Posterior cingulate gyrus (tissue), 11 donors: ENCODE measurements at regions not wholly inside any gene's neighbourhood (a gene's known extent, or its start where the extent isn't known, plus 50 kb on each side); places are given as distances from the start of the nearest gene placed in this dataset.

Source experiments
- DNase-seq, 10 donors: peaks; one replicate each; pipeline versions ENCODE4 v3.0.0 to v3.0.0-alpha.2; 2020 to 2021; ENCODE audit warnings: mixed read lengths in 3 of 10
- intact Hi-C: fragments of 100-400 bp; cut with DNase I; formaldehyde crosslinking; loops from one replicate; pipeline ENCODE4 v1.15.1; 2023

GRCh38 chr15:53307952-53308624 is 451.4 kb downstream of the WDR72 start:
- DNase-seq: no peak
- intact Hi-C loops: no loop called here

DNA sequence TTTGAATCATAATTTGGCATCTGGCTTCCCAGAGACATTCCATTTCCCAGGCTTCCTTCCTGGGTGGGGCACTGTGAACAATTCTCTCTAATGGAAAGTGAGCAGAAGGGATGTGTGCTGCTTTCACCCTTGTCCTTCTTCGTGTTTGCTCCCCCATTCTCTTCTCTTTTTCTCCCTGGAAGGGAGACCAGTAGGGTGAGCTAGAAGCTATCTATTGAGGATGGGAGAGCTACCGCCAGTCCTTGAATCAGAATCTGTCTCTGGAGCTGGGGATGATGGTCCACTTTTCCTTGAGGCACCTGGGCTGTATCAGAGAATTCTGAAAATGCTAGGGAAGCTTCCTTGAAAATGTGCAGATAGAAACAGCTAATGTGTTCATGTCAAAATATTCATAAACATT is 453.9 kb downstream of the WDR72 start:
- no peak for DNase-seq
- intact Hi-C loops: no loop called here

- DNase-seq: no peak
- intact Hi-C loops: no loop called here
These were observed 454.4 kb downstream of the WDR72 start for GRCh38 chr15:53305101-53305500.

- no peak for DNase-seq
- intact Hi-C loops: no loop called here
These were observed 461.6 kb downstream of the WDR72 start for GRCh38 chr15:53297828-53298227.

DNA sequence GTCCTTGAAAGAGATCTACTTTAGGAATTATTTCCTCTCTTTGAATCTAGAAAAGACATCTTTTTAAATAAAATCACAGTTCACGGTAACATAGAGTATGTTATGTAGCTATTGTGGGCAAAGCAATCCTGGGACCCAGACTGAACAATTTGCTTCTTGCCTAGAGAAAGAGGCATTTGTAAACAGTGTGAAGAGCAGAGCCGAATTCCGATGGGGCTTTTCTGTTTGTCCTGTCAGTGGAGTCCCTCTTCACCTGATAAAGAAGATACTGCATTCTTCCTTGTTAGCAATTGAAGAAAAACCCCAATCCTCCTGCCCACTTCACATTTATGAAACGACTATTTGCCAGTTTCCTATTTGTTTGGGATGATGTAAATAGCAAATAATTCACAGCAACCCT is 462.9 kb downstream of the WDR72 start:
- intact Hi-C loops: no loop called here
- DNase-seq: no peak

- intact Hi-C loops: no loop called here
- no peak for DNase-seq
These were observed 463.9 kb downstream of the WDR72 start for GRCh38 chr15:53295574-53295973.

DNA sequence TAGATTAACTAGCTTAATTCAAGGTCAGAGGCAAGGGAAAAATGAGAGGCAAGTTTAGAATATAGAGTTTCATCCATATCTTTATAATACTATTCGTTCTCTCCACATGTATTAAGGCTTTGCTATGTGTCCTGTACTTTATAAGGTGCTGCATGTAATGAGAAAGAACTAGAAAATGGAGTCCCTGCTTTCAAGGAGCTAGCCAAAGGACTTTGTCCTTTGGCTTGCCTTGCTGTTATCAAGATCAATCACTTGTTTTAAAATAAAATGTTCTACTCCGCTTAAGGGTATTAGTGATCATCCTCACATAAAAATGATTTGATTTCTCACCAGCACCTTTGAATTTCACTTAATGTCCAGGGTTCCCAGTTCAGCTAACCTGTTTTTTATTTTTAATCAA is 470.9 kb downstream of the WDR72 start:
- intact Hi-C loops: no loop called here
- no peak for DNase-seq

DNA sequence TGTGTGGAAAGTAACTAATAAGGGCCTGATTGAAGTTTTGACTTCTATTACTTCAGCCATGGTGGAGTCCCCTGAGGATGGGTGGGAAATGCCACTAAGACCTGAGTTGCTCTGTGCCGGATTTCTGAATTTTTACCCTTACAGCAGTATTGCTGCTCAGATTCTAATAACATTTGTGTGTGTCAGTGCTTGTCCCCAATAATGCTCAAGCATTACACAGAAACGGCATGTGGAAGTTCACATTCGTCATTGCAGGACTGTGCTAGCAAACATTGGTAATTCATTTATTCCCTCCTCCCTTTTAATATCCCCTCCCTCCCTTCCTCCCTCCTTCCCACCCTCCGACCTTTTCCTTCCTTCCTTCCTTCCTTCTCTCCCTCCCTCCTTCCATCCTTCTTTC is 484.5 kb upstream of the ONECUT1 start:
- intact Hi-C loops: no loop called here
- no peak for DNase-seq

DNA sequence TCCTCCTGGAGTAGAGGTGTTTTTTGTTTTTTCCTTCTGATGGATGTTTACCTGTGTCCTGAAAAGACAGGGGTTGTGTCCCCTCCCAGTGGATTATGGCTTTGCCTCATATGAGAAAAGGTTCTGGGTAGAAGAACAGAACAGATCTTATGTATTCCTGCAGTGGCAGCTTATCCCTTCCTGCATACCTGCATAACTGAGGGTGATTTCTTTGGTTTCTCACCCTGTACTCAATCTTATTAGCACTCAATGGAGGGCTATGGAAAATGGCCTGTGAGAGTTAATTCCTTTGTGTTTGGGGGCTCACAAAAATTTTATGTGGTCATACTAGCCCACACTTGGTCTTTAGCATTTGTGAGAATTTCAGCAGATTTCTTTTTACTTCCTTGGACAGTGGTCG is 482.0 kb upstream of the ONECUT1 start:
- intact Hi-C loops: no loop called here

DNA sequence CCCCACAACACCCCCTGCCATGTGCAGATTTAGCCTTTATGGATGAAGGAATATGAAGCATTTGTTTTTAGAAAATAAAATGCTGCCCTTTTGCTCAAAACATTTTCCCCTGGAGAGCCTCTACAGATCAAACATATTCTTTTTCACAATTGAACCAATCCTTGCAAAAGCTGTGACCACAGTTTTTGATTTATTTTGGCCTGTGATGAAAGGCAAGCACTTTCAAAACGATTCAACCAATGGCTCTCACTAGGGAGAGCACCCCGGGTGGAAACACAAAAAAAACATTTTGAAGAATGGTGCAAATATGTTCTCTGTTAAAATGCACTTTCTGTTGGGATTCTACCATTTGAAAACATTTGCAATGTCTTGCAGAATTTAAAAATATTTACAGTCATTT is 476.0 kb upstream of the ONECUT1 start:
- no peak for DNase-seq
- intact Hi-C loops: no loop called here

More for the DNA sequence above, 482.0 kb upstream of the ONECUT1 start:
- DNase-seq: no peak

DNA sequence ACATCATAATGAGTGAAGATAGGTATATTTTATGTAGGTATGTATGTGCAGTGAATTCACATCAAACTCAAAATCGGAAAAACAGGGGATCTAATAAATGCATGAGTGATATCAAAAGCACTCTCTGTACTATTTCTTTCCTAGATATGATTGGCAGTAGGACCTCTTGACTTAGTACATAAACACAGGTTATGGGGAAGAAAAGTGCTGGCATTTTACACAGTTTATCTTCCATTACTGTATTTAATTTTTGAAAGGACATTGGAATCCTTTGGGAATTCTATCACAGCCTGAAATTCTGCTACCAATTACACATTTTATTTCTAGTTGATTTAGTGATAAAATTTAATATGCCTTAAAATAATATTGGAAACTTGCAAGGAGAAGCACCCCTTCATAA is 470.5 kb upstream of the ONECUT1 start:
- intact Hi-C loops: no loop called here
- DNase-seq: no peak

- DNase-seq: no peak
- intact Hi-C loops: no loop called here
These were observed 466.3 kb upstream of the ONECUT1 start for GRCh38 chr15:53256457-53256856.

DNA sequence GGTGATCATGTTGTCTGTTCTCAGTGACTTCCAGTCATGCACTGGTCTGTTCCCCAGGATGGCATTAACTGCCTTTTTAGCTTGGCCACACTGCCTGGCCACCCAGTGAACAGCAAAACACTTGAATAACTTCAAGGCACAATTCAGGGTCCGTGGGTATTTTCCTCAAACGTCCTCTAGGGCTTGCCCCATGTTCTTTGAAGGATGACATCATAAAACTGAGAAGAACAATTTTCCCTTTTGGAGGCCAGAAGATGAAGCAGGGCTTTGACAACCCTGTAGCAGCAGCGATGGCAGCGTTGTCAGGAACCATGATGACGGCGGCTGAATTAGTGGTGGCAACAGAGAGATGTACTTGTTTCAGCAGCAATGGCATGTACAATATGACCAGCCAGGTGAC is 465.9 kb upstream of the ONECUT1 start:
- no peak for DNase-seq
- intact Hi-C loops: no loop called here

DNA sequence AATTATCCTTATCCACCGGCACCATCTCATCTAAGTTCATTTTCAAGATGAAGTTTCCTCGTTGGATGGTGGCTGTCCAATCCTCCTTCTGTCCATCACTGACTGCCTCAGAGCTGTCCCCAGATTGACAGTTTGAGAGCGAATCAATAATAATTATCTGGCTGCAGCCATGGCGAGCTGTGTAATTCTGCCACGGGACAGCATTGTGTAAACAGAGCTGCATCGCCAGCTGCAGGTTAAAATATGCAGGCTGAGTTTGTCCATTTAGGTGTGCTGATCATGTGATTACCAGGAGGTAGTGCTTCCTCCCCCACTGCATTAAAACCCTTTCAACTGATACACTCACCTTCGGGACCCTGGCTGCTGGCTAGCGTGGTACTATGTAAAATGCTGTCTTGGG is 461.9 kb upstream of the ONECUT1 start:
- no peak for DNase-seq
- intact Hi-C loops: no loop called here

DNA sequence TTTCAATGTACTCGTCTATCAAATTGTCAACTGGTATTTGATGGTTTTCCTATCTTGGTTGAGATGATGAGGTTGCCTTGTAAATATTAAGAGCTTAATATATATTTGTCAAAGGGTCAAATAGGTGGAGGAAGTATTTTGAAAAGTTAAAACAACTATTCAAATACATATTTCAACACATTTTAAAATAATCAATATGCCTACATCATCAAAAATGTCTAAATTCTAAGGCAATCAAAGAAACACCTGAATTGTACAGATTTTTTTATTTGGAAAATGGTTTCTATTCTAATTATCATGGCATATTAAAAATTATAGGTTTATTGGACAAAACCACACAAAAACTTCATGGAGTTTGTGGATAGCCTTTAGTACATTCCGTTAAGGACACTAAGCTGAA is 461.4 kb upstream of the ONECUT1 start:
- intact Hi-C loops: no loop called here
- DNase-seq: no peak

- intact Hi-C loops: no loop called here
- no peak for DNase-seq
These were observed 457.0 kb upstream of the ONECUT1 start for GRCh38 chr15:53247041-53247708.

DNA sequence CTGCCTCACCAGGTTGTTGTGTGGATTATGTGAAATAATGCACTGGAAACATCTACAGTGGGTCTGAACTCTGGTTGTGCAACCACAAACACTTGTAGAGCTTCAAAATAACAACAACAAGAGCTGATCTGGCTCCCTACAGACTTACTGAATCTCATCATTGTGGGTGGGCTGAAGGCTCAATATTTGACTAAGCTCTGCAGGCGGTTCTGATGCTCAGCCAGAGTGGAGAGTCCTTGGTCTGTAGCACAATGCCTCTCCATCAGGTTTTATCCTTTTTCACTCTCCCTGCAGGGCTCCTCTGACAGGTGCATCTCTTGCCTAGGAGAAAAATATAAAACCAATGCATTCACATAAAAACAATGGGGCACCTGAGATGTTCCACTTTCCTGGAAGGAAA is 456.3 kb upstream of the ONECUT1 start:
- no peak for DNase-seq
- intact Hi-C loops: no loop called here

DNA sequence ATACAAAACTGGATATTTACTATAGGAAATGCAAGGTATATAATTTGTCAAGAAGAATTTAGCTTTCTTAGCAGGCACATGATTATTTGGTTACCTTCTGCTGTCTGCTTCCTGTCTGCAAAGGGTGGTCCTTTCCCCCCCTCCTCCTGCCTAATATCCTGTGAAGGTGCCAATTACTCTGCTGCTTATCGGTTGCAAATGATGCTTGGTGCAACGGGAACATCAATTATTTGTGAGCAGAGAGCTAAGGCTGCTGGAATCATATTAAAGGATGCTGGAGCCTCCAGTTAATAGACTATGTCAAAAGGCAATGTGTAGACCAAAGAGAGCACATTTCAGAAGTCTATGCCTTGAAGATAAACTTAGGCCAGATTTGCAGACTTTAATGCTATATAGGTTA is 443.7 kb upstream of the ONECUT1 start:
- DNase-seq: no peak
- intact Hi-C loops: no loop called here

GRCh38 chr15:53230473-53230872 is 440.3 kb upstream of the ONECUT1 start:
- intact Hi-C loops: no loop called here
- DNase-seq: no peak

DNA sequence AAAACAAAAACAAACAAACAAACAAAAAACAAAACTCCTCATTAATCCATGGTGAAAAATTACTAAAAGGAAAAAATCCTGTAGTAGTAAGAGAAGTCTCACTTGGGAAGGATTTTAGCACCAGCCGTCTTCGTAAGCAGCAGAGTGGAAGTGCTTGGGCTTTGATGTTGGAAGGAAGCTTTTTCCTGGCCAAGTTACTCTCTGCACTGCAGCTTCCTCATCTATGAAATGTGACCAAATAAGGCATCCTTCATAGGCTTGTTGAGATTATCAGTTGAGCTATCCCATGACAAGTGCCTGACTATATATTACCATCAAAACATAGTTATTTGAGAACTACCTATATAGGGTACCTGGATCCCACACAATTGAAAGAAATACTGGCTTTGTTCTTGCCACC is 436.4 kb upstream of the ONECUT1 start:
- intact Hi-C loops: no loop called here
- no peak for DNase-seq

DNA sequence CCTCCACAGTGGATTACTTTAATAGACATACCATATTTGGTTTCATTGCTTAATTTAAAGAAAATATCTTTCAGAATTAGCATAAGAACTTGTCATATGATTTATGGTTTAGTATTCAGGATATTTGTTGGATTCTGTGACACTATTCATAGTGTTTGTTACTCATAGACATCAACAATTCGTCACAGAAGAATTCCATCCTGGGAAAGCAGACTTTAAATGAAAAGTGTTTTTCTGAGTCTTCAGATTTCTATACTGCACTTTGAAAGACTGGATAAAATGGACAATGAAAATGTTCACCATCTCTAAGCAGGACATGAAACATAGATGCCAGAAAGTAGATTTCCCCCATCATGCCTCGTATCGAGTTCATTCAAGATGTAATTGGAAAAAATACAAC is 435.6 kb upstream of the ONECUT1 start:
- DNase-seq: no peak
- intact Hi-C loops: no loop called here

DNA sequence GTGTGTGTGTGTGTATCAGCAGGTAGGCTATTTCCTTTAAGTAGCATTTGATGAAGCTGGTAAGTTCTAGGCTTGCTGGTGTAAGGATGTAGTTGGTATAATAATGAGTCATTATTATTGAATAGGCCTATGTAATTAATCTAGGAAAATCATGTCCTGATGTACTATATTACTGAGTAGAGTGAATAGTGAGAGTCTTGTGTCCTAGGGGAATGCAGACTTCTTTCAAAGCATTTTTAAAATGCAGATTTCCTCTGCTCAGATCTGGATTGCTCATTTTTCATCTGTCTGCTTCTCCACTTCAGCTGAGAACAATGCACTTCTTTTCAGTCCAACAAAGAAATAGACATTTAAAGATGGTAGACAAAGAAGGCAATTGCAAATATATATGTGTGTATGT is 434.2 kb upstream of the ONECUT1 start:
- intact Hi-C loops: no loop called here

DNA sequence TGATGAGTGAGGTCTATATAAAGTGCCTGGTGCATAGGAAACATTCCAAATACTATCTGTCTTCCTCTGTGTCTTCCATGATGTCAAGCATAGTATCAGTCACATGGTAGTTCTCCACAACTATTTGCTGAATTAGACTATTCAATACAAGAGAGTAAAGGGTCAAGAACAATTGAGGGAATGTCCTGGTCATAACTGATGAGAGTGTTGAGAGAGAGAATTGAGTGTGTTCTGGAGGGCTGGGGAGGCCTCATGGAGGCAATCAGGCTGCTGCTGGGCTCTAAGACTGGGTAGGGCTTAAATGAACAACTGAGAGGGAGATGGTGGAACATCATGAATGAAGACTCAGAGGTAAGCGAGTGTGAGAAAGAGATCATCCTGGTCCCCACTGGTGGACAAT is 433.7 kb upstream of the ONECUT1 start:
- intact Hi-C loops: no loop called here
- DNase-seq: no peak

More for the DNA sequence above, 434.2 kb upstream of the ONECUT1 start:
- DNase-seq: no peak
